HepG2 (cell line): ENCODE measurements at regions not wholly inside any gene's neighbourhood (a gene's known extent, or its start where the extent isn't known, plus 50 kb on each side); places are given as distances from the start of the nearest gene placed in this dataset.

ENCODE experiments used
- ATAC-seq: fragments of 200-7000 bp; cut with Tn5 transposase; 3 replicates; pipeline ENCODE4 v1.9.1; 2020; ENCODE audit warnings: mild to moderate bottlenecking, moderate library complexity
- BruUV-seq: library from RNA; stranded (reverse); fragments of 400-500 nt; replicated peaks from 2 replicates; lab custom pipeline; 2021; lab: Mats Ljungman, UMichigan
- CTCF ChIA-PET: fragments of 300-600 bp; formaldehyde crosslinking; extraction: SDS; loops from one replicate; lab custom pipeline; 2021; ENCODE audit warnings: low total read pairs, inconsistent platforms, low intra/inter-chr PET ratio; lab: Yijun Ruan, JAX
- POLR2A ChIA-PET: fragments of 350-600 bp; sonication (Branson Sonifier 250); formaldehyde crosslinking; loops from one replicate; lab custom pipeline; 2020; ENCODE audit warnings: antibody characterized with exemption, inconsistent platforms; lab: Yijun Ruan, JAX
- DNase-seq: peaks from one replicate; pipeline ENCODE4 v3.0.0-alpha.2; 2015; ENCODE audit warnings: low spot score
- FAIRE-seq: peaks from 3 replicates; lab custom pipeline; 2011; peaks lifted over from hg19 to GRCh38; lab: Jason Lieb, UNC
- H2AFZ ChIP-seq: one replicate; pipeline ENCODE4 v1.6.1; 2011; ENCODE audit warnings: low read length, inconsistent platforms
- H3K27ac ChIP-seq: fragments of 300-600 bp; 3 replicates; pipeline ENCODE4 v1.8.0; 2011; ENCODE audit warnings: mixed run types, mild to moderate bottlenecking, mixed read lengths, low read length, inconsistent platforms; ENCODE audit not compliant: insufficient read depth; ENCODE audit errors: extremely low read length
- H3K27me3 ChIP-seq, 2 experiments: fragments of 200-600 bp in 1 of 2; 2 replicates in 1 of 2; 3 replicates in 1 of 2; pipeline versions ENCODE4 v1.6.0 to v1.8.0; 2011; ENCODE audit warnings: low read length in 2 of 2, mild to moderate bottlenecking in 2 of 2, moderate library complexity in 2 of 2, inconsistent platforms in 1 of 2; ENCODE audit not compliant: insufficient read depth in 2 of 2, control insufficient read depth in 1 of 2
- H3K36me3 ChIP-seq, 2 experiments: fragments of 200-600 bp in 1 of 2; replicated peaks in 1 of 2; 2 replicates in 1 of 2; 3 replicates in 1 of 2; pipeline versions ENCODE4 v1.5.1 to v1.8.0; 2011; ENCODE audit warnings: low read length in 2 of 2, inconsistent platforms in 1 of 2; ENCODE audit not compliant: insufficient read depth in 2 of 2, control insufficient read depth in 1 of 2
- H3K4me1 ChIP-seq: 2 replicates; pipeline ENCODE4 v1.5.1; 2012; ENCODE audit warnings: low read length, inconsistent platforms; ENCODE audit not compliant: insufficient read depth
- H3K4me2 ChIP-seq: 2 replicates; pipeline ENCODE4 v1.6.0; 2011; ENCODE audit warnings: low read depth, low read length, inconsistent platforms
- H3K4me3 ChIP-seq, 3 experiments: fragments of 200-600 bp in 1 of 3; sonication (generic), shearing (Covaris generic) in 1 of 3; replicated peaks in 1 of 3; 2 replicates each; pipeline ENCODE4 v1.5.1; 2011 to 2016; ENCODE audit warnings: low read length in 3 of 3, inconsistent platforms in 2 of 3, low read depth in 2 of 3, mild to moderate bottlenecking in 2 of 3, control low read depth in 1 of 3, mixed read lengths in 1 of 3; ENCODE audit not compliant: insufficient read depth in 1 of 3
- H3K79me2 ChIP-seq: one replicate; pipeline ENCODE4 v1.6.1; 2011; ENCODE audit warnings: low read length, inconsistent platforms; ENCODE audit not compliant: insufficient read depth
- H3K9ac ChIP-seq: 2 replicates; pipeline ENCODE4 v1.6.0; 2011; ENCODE audit warnings: mild to moderate bottlenecking, low read depth, low read length, inconsistent platforms; ENCODE audit not compliant: insufficient read depth
- H3K9me3 ChIP-seq: 2 replicates; pipeline ENCODE4 v1.5.1; 2012; ENCODE audit warnings: mild to moderate bottlenecking, low read length
- H4K20me1 ChIP-seq: 2 replicates; pipeline ENCODE4 v1.6.0; 2011; ENCODE audit warnings: inconsistent platforms, mild to moderate bottlenecking, low read length, moderate library complexity; ENCODE audit not compliant: insufficient read depth
- AGO1 ChIP-seq: fragments of 200-400 bp; formaldehyde crosslinking; IDR thresholded peaks from 2 replicates; pipeline ENCODE4 v1.6.1; 2017; ENCODE audit warnings: mild to moderate bottlenecking, low read depth, low read length, moderate library complexity; ENCODE audit not compliant: poor library complexity, severe bottlenecking
- NFYC ChIP-seq: IDR thresholded peaks from 2 replicates; pipeline ENCODE4 v1.6.1; 2016; ENCODE audit warnings: missing genetic modification reagents, missing compliant biosample characterization
- TAF1 ChIP-seq: sonication (generic); formaldehyde crosslinking; IDR thresholded peaks from 2 replicates; pipeline ENCODE4 v1.4.0; 2020; ENCODE audit warnings: missing genetic modification reagents
- ZBTB4 ChIP-seq: sonication (generic); formaldehyde crosslinking; IDR thresholded peaks from 2 replicates; pipeline ENCODE4 v1.4.0; 2020; ENCODE audit warnings: missing genetic modification reagents, mild to moderate bottlenecking, borderline replicate concordance
- ZNF235 ChIP-seq: sonication (generic); formaldehyde crosslinking; IDR thresholded peaks from 2 replicates; pipeline ENCODE4 v1.8.1; 2023; ENCODE audit warnings: mild to moderate bottlenecking, missing genetic modification reagents, borderline replicate concordance
- ZNF431 ChIP-seq: sonication (generic); formaldehyde crosslinking; IDR thresholded peaks from 2 replicates; pipeline ENCODE4 v1.9.0; 2022; ENCODE audit warnings: missing genetic modification reagents, low read depth, mild to moderate bottlenecking, borderline replicate concordance
- WGBS: methylation state at CpG from one replicate; pipeline ENCODE4 v1.1.6; 2017; ENCODE audit warnings: low lambda C conversion rate; 5-methylcytosine and 5-hydroxymethylcytosine counted together
- in situ Hi-C: cut with HindIII; loops from 2 replicates; pipeline ENCODE4 v1.10.0; 2017; ENCODE audit warnings: low pct_unique_long_range_greater_than_20kb; ENCODE audit not compliant: extremely low pct_ligation_motif_present
- intact Hi-C: fragments of 100-400 bp; cut with micrococcal nuclease; formaldehyde crosslinking; loops from one replicate; pipeline ENCODE4 v1.10.0; 2022; ENCODE audit not compliant: unreplicated experiment
- TF ChIP-seq, protein P1 (sequence below): sonication (generic); formaldehyde crosslinking; IDR thresholded peaks from 2 replicates; pipeline ENCODE4 v1.5.0; 2020; ENCODE audit warnings: mild to moderate bottlenecking, low read depth, missing genetic modification reagents, borderline replicate concordance
- TF ChIP-seq, protein P2 (sequence below): IDR thresholded peaks from 2 replicates; pipeline ENCODE4 v1.6.1; 2016; ENCODE audit warnings: low read depth, missing genetic modification reagents, missing compliant biosample characterization

- TF ChIP-seq ZBTB4, result no peak
- TF ChIP-seq NFYC (CRISPR knock-in tag), result no peak
- TF ChIP-seq ZNF235 (CRISPR knock-in tag), result no peak
- TF ChIP-seq, protein P1, sequence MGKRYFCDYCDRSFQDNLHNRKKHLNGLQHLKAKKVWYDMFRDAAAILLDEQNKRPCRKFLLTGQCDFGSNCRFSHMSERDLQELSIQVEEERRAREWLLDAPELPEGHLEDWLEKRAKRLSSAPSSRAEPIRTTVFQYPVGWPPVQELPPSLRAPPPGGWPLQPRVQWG, result no peak
- TF ChIP-seq AGO1, result no peak
Observed at GRCh38 chr1:208540724-208541123, 296.5 kb upstream of the PLXNA2 start (continued).

DNA sequence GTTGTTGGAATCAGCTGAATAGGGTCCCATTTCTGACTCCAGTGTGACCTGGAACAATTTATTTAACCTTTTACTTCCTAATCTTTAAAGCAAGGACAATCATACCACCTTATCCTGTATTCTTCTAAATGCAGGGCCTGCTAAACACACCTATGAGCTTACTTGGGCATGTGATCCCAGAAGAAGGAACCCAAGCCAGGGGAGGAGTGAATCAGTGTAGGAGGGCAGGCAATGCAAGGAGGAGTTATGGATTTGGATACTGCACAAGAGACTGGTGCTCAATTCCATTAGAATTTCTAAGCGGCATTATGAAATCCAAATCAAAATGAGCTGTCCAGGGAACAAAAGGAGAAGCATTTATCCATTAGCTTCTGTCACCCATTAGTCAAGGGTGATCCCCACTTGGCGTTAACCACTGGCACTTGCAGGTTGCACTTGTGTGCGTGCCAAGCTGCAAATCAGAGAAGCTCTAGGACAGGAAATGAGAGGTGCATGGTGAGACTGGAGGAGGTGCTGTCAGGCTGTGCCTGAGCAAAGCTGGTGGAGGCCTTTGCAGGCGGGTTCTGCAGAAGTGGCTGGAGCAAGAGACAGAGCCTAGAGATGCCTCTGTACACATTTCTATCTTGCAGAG lies 297.2 kb upstream of the PLXNA2 start:
- ATAC-seq, result no peak
- Histone ChIP-seq H3K4me1 (no peaks in the 10 kb centered on the region), H2AFZ (no peak overlapping the region), H4K20me1 (no peaks in the 10 kb centered on the region; the same call in 1 of the 2 replicates), H3K27me3 (no peaks in the 10 kb centered on the region; a peak in 1 of 5 replicates), H3K36me3 (no peaks in the 10 kb centered on the region), H3K4me3 (no peak overlapping the region), H3K79me2 (no peaks in the 10 kb centered on the region), H3K9me3 (no peaks in the 10 kb centered on the region), H3K9ac (no peak overlapping the region), H3K4me2 (no peak overlapping the region), H3K27ac (no peak overlapping the region)
- intact Hi-C loops, result no loop called here
- 25% methylated on average over 4 of the region's 4 CpGs for WGBS
- no peak for FAIRE-seq
- ChIA-PET CTCF (no interaction called here), POLR2A (no interaction called here)
- DNase-seq, result no peak
- no TSS peak for BruUV-seq
- in situ Hi-C loops, result no loop called here
- TF ChIP-seq, protein P2, sequence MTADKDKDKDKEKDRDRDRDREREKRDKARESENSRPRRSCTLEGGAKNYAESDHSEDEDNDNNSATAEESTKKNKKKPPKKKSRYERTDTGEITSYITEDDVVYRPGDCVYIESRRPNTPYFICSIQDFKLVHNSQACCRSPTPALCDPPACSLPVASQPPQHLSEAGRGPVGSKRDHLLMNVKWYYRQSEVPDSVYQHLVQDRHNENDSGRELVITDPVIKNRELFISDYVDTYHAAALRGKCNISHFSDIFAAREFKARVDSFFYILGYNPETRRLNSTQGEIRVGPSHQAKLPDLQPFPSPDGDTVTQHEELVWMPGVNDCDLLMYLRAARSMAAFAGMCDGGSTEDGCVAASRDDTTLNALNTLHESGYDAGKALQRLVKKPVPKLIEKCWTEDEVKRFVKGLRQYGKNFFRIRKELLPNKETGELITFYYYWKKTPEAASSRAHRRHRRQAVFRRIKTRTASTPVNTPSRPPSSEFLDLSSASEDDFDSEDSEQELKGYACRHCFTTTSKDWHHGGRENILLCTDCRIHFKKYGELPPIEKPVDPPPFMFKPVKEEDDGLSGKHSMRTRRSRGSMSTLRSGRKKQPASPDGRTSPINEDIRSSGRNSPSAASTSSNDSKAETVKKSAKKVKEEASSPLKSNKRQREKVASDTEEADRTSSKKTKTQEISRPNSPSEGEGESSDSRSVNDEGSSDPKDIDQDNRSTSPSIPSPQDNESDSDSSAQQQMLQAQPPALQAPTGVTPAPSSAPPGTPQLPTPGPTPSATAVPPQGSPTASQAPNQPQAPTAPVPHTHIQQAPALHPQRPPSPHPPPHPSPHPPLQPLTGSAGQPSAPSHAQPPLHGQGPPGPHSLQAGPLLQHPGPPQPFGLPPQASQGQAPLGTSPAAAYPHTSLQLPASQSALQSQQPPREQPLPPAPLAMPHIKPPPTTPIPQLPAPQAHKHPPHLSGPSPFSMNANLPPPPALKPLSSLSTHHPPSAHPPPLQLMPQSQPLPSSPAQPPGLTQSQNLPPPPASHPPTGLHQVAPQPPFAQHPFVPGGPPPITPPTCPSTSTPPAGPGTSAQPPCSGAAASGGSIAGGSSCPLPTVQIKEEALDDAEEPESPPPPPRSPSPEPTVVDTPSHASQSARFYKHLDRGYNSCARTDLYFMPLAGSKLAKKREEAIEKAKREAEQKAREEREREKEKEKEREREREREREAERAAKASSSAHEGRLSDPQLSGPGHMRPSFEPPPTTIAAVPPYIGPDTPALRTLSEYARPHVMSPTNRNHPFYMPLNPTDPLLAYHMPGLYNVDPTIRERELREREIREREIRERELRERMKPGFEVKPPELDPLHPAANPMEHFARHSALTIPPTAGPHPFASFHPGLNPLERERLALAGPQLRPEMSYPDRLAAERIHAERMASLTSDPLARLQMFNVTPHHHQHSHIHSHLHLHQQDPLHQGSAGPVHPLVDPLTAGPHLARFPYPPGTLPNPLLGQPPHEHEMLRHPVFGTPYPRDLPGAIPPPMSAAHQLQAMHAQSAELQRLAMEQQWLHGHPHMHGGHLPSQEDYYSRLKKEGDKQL, result no peak
- TF ChIP-seq ZNF431 (CRISPR knock-in tag) (no peak), TAF1 (no peak)
